Kidney glomerular epithelial cell (primary cell): ENCODE measurements at regions not wholly inside any gene's neighbourhood (a gene's known extent, or its start where the extent isn't known, plus 50 kb on each side); places are given as distances from the start of the nearest gene placed in this dataset.

Experiments
- DNase-seq: peaks from one replicate; lab custom pipeline; 2025; lab: John Stamatoyannopoulos, UW

GRCh38 chr12:42760550-42760949, 171.0 kb upstream of the PRICKLE1 start:
- DNase-seq: no peak

GRCh38 chr12:42759622-42760273, 170.2 kb upstream of the PRICKLE1 start:
- DNase-seq: no peak

- DNase-seq: no peak
Measured at GRCh38 chr12:42758806-42759205, 169.3 kb upstream of the PRICKLE1 start.

GRCh38 chr12:42757624-42758119, 168.1 kb upstream of the PRICKLE1 start:
- DNase-seq: no peak

- peak; percentile 100 for DNase-seq
Measured at GRCh38 chr12:42756841-42757623, 167.5 kb upstream of the PRICKLE1 start.

- no peak for DNase-seq
Measured at GRCh38 chr12:42750356-42750755, 160.8 kb upstream of the PRICKLE1 start.

- no peak for DNase-seq
Measured at GRCh38 chr12:42749239-42749638, 159.7 kb upstream of the PRICKLE1 start.

GRCh38 chr12:42744539-42745182, 155.1 kb upstream of the PRICKLE1 start:
- no peak for DNase-seq

GRCh38 chr12:42742716-42743115, 153.2 kb upstream of the PRICKLE1 start:
- DNase-seq: no peak

GRCh38 chr12:42741771-42742510, 152.4 kb upstream of the PRICKLE1 start:
- peak; percentile 51 for DNase-seq

GRCh38 chr12:42741091-42741490, 151.5 kb upstream of the PRICKLE1 start:
- DNase-seq: no peak

- DNase-seq: no peak
Measured at GRCh38 chr12:42737398-42737797, 147.9 kb upstream of the PRICKLE1 start.

GRCh38 chr12:42735861-42736361, 146.4 kb upstream of the PRICKLE1 start:
- DNase-seq: no peak

GRCh38 chr12:42733911-42734310, 144.4 kb upstream of the PRICKLE1 start:
- no peak for DNase-seq

- DNase-seq: peak; percentile 37
Measured at GRCh38 chr12:42732908-42733411, 143.4 kb upstream of the PRICKLE1 start.

- DNase-seq: no peak
Measured at GRCh38 chr12:42730291-42730690, 140.7 kb upstream of the PRICKLE1 start.

GRCh38 chr12:42729535-42729900, 140.0 kb upstream of the PRICKLE1 start:
- DNase-seq: no peak

- no peak for DNase-seq
Measured at GRCh38 chr12:42728770-42729534, 139.4 kb upstream of the PRICKLE1 start.

GRCh38 chr12:42728287-42728686, 138.7 kb upstream of the PRICKLE1 start:
- no peak for DNase-seq

- DNase-seq: peak; percentile 93
Measured at GRCh38 chr12:42725809-42726208, 136.3 kb upstream of the PRICKLE1 start.

- peak; percentile 62 for DNase-seq
Measured at GRCh38 chr12:42716491-42716891, 126.9 kb upstream of the PRICKLE1 start.
